DOHH2 (cell line): ENCODE measurements at regions not wholly inside any gene's neighbourhood (a gene's known extent, or its start where the extent isn't known, plus 50 kb on each side); places are given as distances from the start of the nearest gene placed in this dataset.

Experiments
- H3F3A ChIP-seq: fragments of 200-600 bp; sonication (generic), shearing (Covaris generic); 2 replicates; pipeline ENCODE4 v1.6.0; 2016; ENCODE audit warnings: antibody characterized with exemption, mild to moderate bottlenecking; ENCODE audit not compliant: control insufficient read depth, insufficient read depth
- H3K27ac ChIP-seq: fragments of 200-600 bp; sonication (generic); 2 replicates; pipeline ENCODE4 v1.5.1; 2014; ENCODE audit warnings: low read depth, mild to moderate bottlenecking, low read length, moderate library complexity
- H3K27me3 ChIP-seq: fragments of 200-600 bp; sonication (generic); 2 replicates; pipeline ENCODE4 v1.6.1; 2014; ENCODE audit warnings: mild to moderate bottlenecking, low read length, mixed read lengths; ENCODE audit not compliant: control insufficient read depth
- H3K36me3 ChIP-seq: fragments of 200-600 bp; sonication (generic); 2 replicates; pipeline ENCODE4 v1.6.1; 2014; ENCODE audit warnings: mild to moderate bottlenecking, low read length, moderate library complexity, mixed read lengths; ENCODE audit not compliant: control insufficient read depth
- H3K4me1 ChIP-seq: fragments of 200-600 bp; sonication (generic); 2 replicates; pipeline ENCODE4 v1.6.1; 2014; ENCODE audit warnings: mild to moderate bottlenecking, low read length, mixed read lengths; ENCODE audit not compliant: control insufficient read depth
- H3K4me2 ChIP-seq: fragments of 200-600 bp; sonication (generic); 2 replicates; pipeline ENCODE4 v1.6.0; 2014; ENCODE audit warnings: mild to moderate bottlenecking, low read length, moderate library complexity
- H3K4me3 ChIP-seq: fragments of 200-600 bp; sonication (generic); 2 replicates; pipeline ENCODE4 v1.5.1; 2014; ENCODE audit warnings: mild to moderate bottlenecking, low read length, mixed read lengths
- H3K79me2 ChIP-seq: fragments of 200-600 bp; sonication (generic); 2 replicates; pipeline ENCODE4 v1.6.1; 2014; ENCODE audit warnings: mild to moderate bottlenecking, low read length, mixed read lengths; ENCODE audit not compliant: control insufficient read depth
- H3K9me2 ChIP-seq: fragments of 200-600 bp; sonication (generic); replicated peaks from 2 replicates; pipeline ENCODE4 v1.6.1; 2014; ENCODE audit warnings: mild to moderate bottlenecking, low read length, mixed read lengths; ENCODE audit not compliant: control insufficient read depth
- H3K9me3 ChIP-seq: fragments of 200-600 bp; sonication (generic); 2 replicates; pipeline ENCODE4 v1.6.1; 2014; ENCODE audit warnings: antibody characterized with exemption, low read length, mixed read lengths; ENCODE audit not compliant: control insufficient read depth, insufficient read depth
- H4K20me1 ChIP-seq: fragments of 200-600 bp; sonication (generic); 2 replicates; pipeline ENCODE4 v1.6.0; 2014; ENCODE audit warnings: low read depth, mild to moderate bottlenecking, antibody characterized with exemption, low read length, moderate library complexity; ENCODE audit not compliant: control insufficient read depth, insufficient read depth
- EZH2phosphoT487 ChIP-seq: fragments of 200-600 bp; sonication (generic); IDR thresholded peaks from 2 replicates; pipeline ENCODE4 v1.6.1; 2017; ENCODE audit warnings: borderline replicate concordance, mild to moderate bottlenecking, antibody characterized with exemption, low read length, moderate library complexity, mixed read lengths
- TF ChIP-seq, protein P1 (sequence below): fragments of 200-600 bp; sonication (generic); IDR thresholded peaks from one replicate; pipeline ENCODE4 v1.5.1; 2014; ENCODE audit warnings: antibody characterized with exemption, mild to moderate bottlenecking, low read depth, low read length; ENCODE audit not compliant: poor library complexity, severe bottlenecking

DNA sequence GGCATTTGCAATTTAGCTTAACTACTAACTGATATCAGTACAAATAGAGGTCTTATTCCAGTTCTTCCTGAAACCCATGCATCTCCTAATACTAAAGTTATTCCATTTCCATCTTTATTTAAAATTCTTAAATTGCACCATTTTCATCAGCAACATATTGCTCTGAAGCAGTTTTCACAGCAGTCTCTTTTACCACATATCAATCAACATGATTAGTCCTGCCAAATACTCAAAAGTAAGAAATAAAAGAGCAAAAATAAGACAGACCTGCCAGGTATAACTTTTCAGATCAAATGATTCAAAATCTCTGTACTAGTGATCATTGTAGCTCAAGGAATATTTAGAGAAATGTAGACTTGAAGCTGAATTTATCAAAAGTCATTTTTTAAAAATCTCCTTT, 141.7 kb downstream of the SLITRK1 start:
- H4K20me1 ChIP-seq: no peaks in the 10 kb centered on the region
- TF ChIP-seq, protein P1, sequence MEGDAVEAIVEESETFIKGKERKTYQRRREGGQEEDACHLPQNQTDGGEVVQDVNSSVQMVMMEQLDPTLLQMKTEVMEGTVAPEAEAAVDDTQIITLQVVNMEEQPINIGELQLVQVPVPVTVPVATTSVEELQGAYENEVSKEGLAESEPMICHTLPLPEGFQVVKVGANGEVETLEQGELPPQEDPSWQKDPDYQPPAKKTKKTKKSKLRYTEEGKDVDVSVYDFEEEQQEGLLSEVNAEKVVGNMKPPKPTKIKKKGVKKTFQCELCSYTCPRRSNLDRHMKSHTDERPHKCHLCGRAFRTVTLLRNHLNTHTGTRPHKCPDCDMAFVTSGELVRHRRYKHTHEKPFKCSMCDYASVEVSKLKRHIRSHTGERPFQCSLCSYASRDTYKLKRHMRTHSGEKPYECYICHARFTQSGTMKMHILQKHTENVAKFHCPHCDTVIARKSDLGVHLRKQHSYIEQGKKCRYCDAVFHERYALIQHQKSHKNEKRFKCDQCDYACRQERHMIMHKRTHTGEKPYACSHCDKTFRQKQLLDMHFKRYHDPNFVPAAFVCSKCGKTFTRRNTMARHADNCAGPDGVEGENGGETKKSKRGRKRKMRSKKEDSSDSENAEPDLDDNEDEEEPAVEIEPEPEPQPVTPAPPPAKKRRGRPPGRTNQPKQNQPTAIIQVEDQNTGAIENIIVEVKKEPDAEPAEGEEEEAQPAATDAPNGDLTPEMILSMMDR: no peak
- TF ChIP-seq EZH2phosphoT487: no peak

DNA sequence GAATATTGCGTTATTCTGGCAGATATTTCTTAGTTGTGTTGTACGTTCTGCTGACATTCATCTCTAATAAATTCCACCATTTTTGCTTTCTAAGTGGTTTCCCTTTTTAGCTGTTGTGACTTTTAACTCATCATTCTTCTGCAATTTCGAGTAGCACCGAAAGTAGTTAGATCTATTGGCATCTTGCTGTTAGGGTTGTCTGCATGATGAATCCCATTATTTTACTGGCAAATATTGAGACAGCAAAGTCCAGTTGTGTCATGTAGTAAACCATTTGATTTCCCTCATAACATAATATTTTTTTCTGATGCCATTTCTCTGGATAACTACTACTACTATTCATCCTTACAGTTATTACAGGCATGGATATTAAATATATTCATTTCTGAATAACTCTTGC, 143.9 kb downstream of the SLITRK1 start:
- TF ChIP-seq, protein P1: no peak
- no peak for TF ChIP-seq EZH2phosphoT487
- H3K79me2 ChIP-seq: no peaks in the 10 kb centered on the region
- no peaks in the 10 kb centered on the region for H3K9me2 ChIP-seq
- no peaks in the 10 kb centered on the region for H4K20me1 ChIP-seq
- H3K4me3 ChIP-seq: no peak overlapping the region
- no peak overlapping the region for H3K4me2 ChIP-seq
- H3F3A ChIP-seq: no peaks in the 10 kb centered on the region
- H3K36me3 ChIP-seq: no peaks in the 10 kb centered on the region
- no peaks in the 10 kb centered on the region for H3K27me3 ChIP-seq
- H3K9me3 ChIP-seq: no peaks in the 10 kb centered on the region
- H3K27ac ChIP-seq: no peak overlapping the region
- no peaks in the 10 kb centered on the region for H3K4me1 ChIP-seq

More for the DNA sequence above, 141.7 kb downstream of the SLITRK1 start:
- Histone ChIP-seq H3F3A (no peaks in the 10 kb centered on the region), H3K27me3 (no peaks in the 10 kb centered on the region), H3K4me1 (no peaks in the 10 kb centered on the region), H3K4me3 (no peak overlapping the region), H3K27ac (no peak overlapping the region), H3K4me2 (no peak overlapping the region), H3K9me2 (no peaks in the 10 kb centered on the region), H3K9me3 (no peaks in the 10 kb centered on the region), H3K36me3 (no peaks in the 10 kb centered on the region), H3K79me2 (no peaks in the 10 kb centered on the region)

DNA sequence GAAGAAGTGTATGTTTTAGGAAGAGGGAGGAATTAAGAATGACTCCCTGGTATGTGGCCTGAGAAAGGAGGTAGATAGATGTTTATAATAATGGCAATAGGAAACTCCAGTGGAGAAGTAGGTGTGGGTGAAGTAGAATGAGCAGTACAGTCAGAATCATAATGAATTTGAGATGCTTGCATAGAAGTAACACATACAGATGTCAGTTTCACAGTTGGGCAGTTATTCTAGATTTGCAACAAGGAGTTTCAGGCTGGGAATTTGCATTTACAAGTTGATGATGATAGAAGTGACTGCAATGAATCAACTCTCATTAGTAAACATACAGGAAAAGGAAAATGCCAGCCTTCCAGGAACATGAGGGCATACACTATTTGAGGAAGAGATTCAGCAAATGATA, 149.0 kb downstream of the SLITRK1 start:
- no peak overlapping the region for H3K27ac ChIP-seq
- no peak overlapping the region for H3K4me3 ChIP-seq
- H4K20me1 ChIP-seq: no peaks in the 10 kb centered on the region
- no peaks in the 10 kb centered on the region for H3K9me2 ChIP-seq
- H3K9me3 ChIP-seq: no peaks in the 10 kb centered on the region
- H3K4me2 ChIP-seq: no peak overlapping the region
- no peaks in the 10 kb centered on the region for H3F3A ChIP-seq
- TF ChIP-seq EZH2phosphoT487: no peak
- TF ChIP-seq, protein P1: no peak
- H3K27me3 ChIP-seq: no peaks in the 10 kb centered on the region
- H3K79me2 ChIP-seq: no peaks in the 10 kb centered on the region
- no peaks in the 10 kb centered on the region for H3K36me3 ChIP-seq
- H3K4me1 ChIP-seq: no peaks in the 10 kb centered on the region

DNA sequence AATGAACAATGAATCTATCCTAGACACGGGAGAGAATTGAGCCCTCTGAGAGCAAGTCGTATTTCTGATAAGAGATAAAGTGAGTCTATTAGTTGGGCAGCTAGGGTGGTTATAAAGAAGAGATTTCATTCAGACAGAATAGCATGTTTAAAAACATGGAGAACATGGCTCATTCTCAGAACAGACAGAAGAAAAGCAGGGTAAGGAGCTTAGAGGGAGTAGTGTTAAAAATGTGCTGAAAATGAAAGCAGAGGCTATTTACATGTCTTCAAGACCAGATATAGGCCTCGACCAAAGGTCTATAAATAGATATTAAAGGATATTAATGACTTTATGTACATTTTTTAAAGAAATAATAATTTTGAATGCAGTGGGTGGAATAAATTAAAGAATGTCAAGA, 149.5 kb downstream of the SLITRK1 start:
- H3K36me3 ChIP-seq: no peaks in the 10 kb centered on the region
- TF ChIP-seq, protein P1: no peak
- TF ChIP-seq EZH2phosphoT487: no peak

More for the DNA sequence above, 149.5 kb downstream of the SLITRK1 start:
- Histone ChIP-seq H3K27me3 (no peaks in the 10 kb centered on the region), H3F3A (no peaks in the 10 kb centered on the region), H3K4me2 (no peak overlapping the region), H3K9me2 (no peaks in the 10 kb centered on the region), H4K20me1 (no peaks in the 10 kb centered on the region), H3K4me1 (no peaks in the 10 kb centered on the region), H3K79me2 (no peaks in the 10 kb centered on the region), H3K4me3 (no peak overlapping the region), H3K27ac (no peak overlapping the region), H3K9me3 (no peaks in the 10 kb centered on the region)
